Activated naive CD4-positive, alpha-beta T cell treated with anti-CD3 and anti-CD28 coated beads, Interleukin-2, amount 50 U/mL, for 72 hours (primary cell): ENCODE measurements at regions not wholly inside any gene's neighbourhood (a gene's known extent, or its start where the extent isn't known, plus 50 kb on each side); places are given as distances from the start of the nearest gene placed in this dataset.
A peak's percentile ranks its signal among the peaks of the same experiment; 100 is the strongest.
"Not testable (repeated sequence)": the region's sequence is repeated elsewhere in the genome, so short reads cannot be mapped to it uniquely, and the experiment has no call there.

Experiments used
- ATAC-seq, 2 donors: fragments of 150-1000 bp; cut with Tn5 transposase; 2 replicates each; pipeline ENCODE4 v1.10.0; 2021; ENCODE audit warnings: mild to moderate bottlenecking in 2 of 2, moderate library complexity in 2 of 2
- DNase-seq, 2 donors: peaks; one replicate each; pipeline ENCODE4 v3.0.0; 2021 to 2022; ENCODE audit warnings: low spot score in 2 of 2
- H3K27ac Mint-ChIP-seq, 2 donors: one replicate each; pipeline ENCODE4 v1.8.0; 2022; ENCODE audit warnings: mild to moderate bottlenecking in 2 of 2, mixed read lengths in 2 of 2
- H3K36me3 Mint-ChIP-seq, 2 donors: one replicate each; pipeline ENCODE4 v1.8.0; 2022; ENCODE audit warnings: mixed read lengths in 2 of 2
- H3K9me3 Mint-ChIP-seq, 2 donors: one replicate each; pipeline ENCODE4 v1.8.0; 2022; ENCODE audit warnings: mixed read lengths in 2 of 2

- not testable (repeated sequence) for DNase-seq, H3K27ac Mint-ChIP-seq, ATAC-seq
- peaks cover 9 to 24% of the 10 kb centered on the region in 2 donors for H3K36me3 Mint-ChIP-seq
- peaks cover 16 to 18% of the 10 kb centered on the region in 2 donors for H3K9me3 Mint-ChIP-seq
Measured at GRCh38 chr9:65395789-65396188, 110.8 kb upstream of the FOXD4L5 start.

GRCh38 chr9:65395121-65395520, 110.1 kb upstream of the FOXD4L5 start:
- H3K27ac Mint-ChIP-seq, DNase-seq, ATAC-seq: not testable (repeated sequence)
- Mint-ChIP-seq H3K36me3 (peaks cover 9 to 24% of the 10 kb centered on the region in 2 donors), H3K9me3 (peaks cover 16 to 18% of the 10 kb centered on the region in 2 donors)

DNA sequence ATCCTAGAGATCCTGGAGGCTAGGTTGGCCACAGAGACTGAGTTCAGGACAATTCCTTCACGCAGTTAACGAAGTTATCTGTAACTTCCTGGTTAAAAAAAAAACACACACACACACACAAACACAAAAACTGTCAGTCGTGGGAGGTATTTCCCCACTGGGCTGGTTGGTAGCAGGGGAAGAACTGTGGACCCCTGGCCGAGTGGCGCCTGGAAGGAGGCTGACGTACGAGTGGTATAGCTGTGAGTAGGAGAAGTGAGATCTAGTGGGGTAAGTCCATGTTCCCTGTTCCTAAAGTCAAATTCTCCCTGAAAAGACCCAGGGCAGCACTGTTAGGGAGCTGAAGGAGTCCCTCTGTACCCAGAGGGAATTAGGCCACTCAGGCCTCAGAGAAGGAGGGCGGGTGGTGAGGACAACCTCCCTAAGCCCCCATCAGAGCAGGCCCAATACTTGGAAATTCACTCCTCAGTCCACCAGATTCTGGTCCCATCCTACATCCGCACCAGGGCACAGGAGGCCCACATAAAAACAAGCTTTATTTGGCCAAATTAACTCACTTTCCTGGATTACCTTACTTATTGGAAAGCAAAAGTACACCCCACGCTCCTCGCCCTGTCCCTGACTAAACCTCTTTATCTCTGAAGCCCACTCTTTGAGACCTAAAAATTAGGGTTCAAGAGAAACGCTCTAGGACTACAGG, 108.3 kb upstream of the FOXD4L5 start:
- not testable (repeated sequence) for H3K27ac Mint-ChIP-seq, ATAC-seq
- H3K36me3 Mint-ChIP-seq = peaks cover 16 to 30% of the 10 kb centered on the region in 2 donors

DNA sequence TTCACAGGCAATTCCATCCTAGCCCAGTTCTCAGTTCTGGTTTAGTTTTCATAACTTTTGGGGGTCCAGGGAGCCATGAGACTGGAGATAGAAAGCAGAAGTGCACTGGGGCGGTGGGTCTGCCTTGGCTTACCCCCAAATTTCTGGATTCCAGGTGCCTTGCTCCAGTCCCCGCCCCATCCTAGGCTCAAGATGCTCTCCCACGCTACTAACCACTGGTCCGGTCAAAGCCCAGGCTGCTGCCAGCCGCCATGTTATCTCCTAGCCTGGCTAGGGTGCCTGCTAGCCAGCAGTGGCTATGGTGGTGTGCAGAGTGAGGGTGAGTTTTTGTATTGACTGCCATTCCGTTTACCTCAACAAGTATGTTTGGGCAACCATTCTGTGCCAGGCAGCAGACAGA, 107.6 kb upstream of the FOXD4L5 start:
- not testable (repeated sequence) for DNase-seq, ATAC-seq

More for the DNA sequence above, 108.3 kb upstream of the FOXD4L5 start:
- DNase-seq = not testable (repeated sequence)
- H3K9me3 Mint-ChIP-seq = peaks cover 21 to 23% of the 10 kb centered on the region in 2 donors

GRCh38 chr9:65389710-65390109, 104.7 kb upstream of the FOXD4L5 start:
- not testable (repeated sequence) for DNase-seq, ATAC-seq, H3K27ac Mint-ChIP-seq
- H3K9me3 Mint-ChIP-seq = peaks cover 21% of the 10 kb centered on the region in 2 donors
- H3K36me3 Mint-ChIP-seq = peaks cover 28 to 39% of the 10 kb centered on the region in 2 donors

More for the DNA sequence above, 107.6 kb upstream of the FOXD4L5 start:
- peaks cover 19 to 20% of the 10 kb centered on the region in 2 donors for H3K9me3 Mint-ChIP-seq
- H3K36me3 Mint-ChIP-seq = peaks cover 13 to 32% of the 10 kb centered on the region in 2 donors
- H3K27ac Mint-ChIP-seq = not testable (repeated sequence)

DNA sequence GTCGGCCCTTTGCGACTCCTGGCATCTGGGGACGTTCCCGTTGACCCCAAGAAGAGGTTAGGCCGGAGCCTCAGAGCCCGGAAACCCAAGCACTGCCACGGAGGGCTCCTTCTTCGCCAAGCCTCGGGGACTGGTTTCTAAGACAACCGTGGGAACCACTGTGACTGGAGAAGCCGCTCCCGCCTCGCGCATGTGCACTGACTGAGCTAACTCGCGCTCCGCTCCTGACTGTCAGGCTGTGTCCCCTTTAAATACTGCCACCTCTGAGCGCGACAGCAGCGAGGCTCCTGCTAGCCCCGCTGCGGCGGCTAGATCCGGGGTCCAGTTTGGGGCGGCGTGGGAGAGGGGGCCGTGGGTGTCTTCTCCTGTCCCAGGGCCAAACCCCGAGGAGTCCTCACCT, 104.2 kb upstream of the FOXD4L5 start:
- peaks cover 29 to 40% of the 10 kb centered on the region in 2 donors for H3K36me3 Mint-ChIP-seq
- not testable (repeated sequence) for DNase-seq, H3K27ac Mint-ChIP-seq, ATAC-seq
- peaks cover 21 to 22% of the 10 kb centered on the region in 2 donors for H3K9me3 Mint-ChIP-seq

- peaks cover 26% of the 10 kb centered on the region in 2 donors for H3K9me3 Mint-ChIP-seq
- peak in 1 of 2 donors; percentile 57 for DNase-seq
- not testable (repeated sequence) for H3K27ac Mint-ChIP-seq
- peak in 1 of 2 donors; percentile 78 for ATAC-seq
- peaks cover 29 to 41% of the 10 kb centered on the region in 2 donors for H3K36me3 Mint-ChIP-seq
Measured at GRCh38 chr9:65386699-65387098, 101.7 kb upstream of the FOXD4L5 start.

- peaks cover 29 to 41% of the 10 kb centered on the region in 2 donors for H3K36me3 Mint-ChIP-seq
- peaks cover 26% of the 10 kb centered on the region in 2 donors for H3K9me3 Mint-ChIP-seq
- not testable (repeated sequence) for ATAC-seq, DNase-seq, H3K27ac Mint-ChIP-seq
Measured at GRCh38 chr9:65386191-65386590, 101.2 kb upstream of the FOXD4L5 start.

DNA sequence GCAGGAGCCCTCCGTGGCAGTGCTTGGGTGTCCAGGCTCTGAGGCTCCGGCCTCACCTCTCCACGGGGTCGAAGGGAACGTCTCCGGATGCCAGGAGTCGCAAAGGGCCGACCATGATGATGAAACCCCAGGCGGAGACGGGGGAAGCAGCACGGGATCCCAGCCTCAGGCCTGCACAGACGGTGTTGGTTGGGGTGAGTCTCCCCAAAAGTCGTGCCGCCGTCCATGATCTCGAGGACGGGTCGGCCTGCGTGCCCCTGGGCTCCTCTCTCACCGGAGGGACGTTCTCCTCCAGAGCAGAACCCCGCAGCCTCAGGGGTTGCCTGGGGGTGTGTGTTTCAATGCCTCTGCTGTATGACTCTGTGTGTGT, 100.6 kb upstream of the FOXD4L5 start:
- not testable (repeated sequence) for H3K27ac Mint-ChIP-seq, ATAC-seq

DNA sequence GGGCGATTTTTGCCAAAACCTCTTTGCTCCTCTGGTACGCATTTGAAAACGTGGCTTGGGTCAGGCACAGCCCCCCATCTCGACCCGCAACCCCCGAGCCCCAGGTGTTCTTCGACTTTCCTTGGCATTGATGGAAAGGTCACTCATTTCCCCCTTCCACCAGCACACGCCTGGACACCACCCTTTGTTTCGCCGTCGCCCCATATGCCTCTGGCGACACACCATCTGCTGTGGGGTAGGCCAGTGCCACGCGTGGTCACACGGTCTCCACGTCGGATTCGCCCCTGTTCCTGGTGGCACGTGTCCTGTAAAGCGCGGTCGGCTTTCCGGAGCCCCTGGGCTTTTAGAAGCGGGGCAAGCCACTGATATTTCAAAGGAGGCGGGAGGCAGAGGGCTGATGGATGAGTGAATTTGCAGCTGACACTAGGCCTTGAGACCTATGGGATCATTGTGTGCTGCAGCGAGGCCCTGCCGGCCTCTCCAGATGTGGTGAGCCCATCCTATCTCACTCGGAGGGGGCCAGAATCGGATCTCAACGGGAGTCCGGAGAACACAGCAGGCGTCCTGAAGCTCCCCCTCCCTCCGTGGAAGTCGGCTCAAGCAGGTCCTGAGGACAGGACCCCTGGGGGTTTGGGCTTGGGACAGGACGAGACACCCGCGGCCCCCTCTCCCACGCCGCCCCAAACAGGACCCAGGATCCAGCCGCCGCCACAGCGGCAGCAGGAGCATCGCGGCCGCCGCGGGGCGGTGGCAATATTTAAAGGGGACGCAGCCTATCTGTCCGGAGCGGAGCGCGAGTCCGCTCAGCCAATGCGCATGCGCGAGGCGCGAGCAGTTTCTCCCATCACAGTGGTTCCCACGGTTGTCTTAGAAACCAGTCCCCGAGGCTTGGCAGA, 100.0 kb upstream of the FOXD4L5 start:
- not testable (repeated sequence) for H3K27ac Mint-ChIP-seq, DNase-seq, ATAC-seq
- peaks cover 21 to 23% of the 10 kb centered on the region in 2 donors for H3K9me3 Mint-ChIP-seq
- peaks cover 29 to 41% of the 10 kb centered on the region in 2 donors for H3K36me3 Mint-ChIP-seq

More for the DNA sequence above, 100.6 kb upstream of the FOXD4L5 start:
- DNase-seq = not testable (repeated sequence)
- H3K9me3 Mint-ChIP-seq = peaks cover 21 to 23% of the 10 kb centered on the region in 2 donors
- H3K36me3 Mint-ChIP-seq = peaks cover 29 to 41% of the 10 kb centered on the region in 2 donors

GRCh38 chr9:65384066-65384465, 99.1 kb upstream of the FOXD4L5 start:
- not testable (repeated sequence) for H3K27ac Mint-ChIP-seq
- peaks cover 16 to 18% of the 10 kb centered on the region in 2 donors for H3K9me3 Mint-ChIP-seq

DNA sequence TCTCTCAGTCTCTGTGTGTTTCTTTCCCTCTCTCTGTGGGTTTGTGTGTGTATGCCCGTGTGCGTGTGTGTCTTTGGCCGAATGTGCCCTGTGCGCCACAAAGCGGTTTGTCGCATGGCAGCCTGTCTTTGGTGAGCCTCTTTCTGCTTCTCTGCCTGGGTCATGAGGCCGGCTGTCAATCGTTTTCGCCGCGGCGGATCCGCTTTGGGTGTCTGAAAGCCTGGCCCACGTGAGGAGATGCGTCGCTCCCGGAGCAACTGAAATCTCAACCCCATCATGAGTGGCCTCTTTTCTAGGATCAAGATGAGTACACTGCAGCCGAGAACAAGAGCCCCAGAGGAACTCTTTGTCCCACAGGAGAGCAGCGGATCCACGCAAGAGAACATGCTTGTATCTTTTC, 98.6 kb upstream of the FOXD4L5 start:
- not testable (repeated sequence) for H3K27ac Mint-ChIP-seq, ATAC-seq, DNase-seq
- Mint-ChIP-seq H3K9me3 (peaks cover 16 to 18% of the 10 kb centered on the region in 2 donors), H3K36me3 (peaks cover 22 to 35% of the 10 kb centered on the region in 2 donors)

More at GRCh38 chr9:65384066-65384465, 99.1 kb upstream of the FOXD4L5 start:
- not testable (repeated sequence) for DNase-seq, ATAC-seq
- H3K36me3 Mint-ChIP-seq = peaks cover 22 to 35% of the 10 kb centered on the region in 2 donors

DNA sequence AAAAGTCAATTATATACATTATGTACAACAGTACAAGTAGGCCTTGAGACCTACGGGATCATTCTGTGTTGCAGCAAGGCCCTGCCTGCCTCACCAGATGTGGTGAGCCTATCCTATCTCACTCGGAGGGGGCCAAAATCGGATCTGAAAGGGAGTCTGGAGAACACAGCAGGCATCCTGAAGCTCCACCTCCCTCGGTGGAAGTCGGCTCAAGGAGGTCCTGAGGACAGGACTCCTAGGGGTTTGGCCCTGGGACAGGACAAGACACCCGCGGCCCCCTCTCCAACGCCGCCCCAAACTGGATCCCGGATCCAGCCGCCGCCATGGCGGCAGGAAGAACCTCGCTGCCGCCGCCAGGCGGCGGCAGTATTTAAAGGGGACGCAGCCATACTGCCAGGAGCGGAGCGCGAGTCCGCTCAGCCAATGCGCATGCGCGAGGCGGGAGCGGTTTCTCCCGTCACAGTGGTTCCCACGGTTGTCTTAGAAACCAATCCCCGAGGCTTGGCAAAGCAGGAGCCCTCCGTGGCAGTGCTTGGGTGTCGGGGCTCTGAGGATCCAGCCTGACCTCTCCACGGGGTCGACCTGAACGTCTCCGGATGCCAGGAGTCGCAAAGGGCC, 97.8 kb upstream of the FOXD4L5 start:
- peaks cover 22 to 33% of the 10 kb centered on the region in 2 donors for H3K36me3 Mint-ChIP-seq
- DNase-seq, H3K27ac Mint-ChIP-seq, ATAC-seq: not testable (repeated sequence)
- peaks cover 16 to 18% of the 10 kb centered on the region in 2 donors for H3K9me3 Mint-ChIP-seq
